GM21423 (cell line): ENCODE measurements at regions not wholly inside any gene's neighbourhood (a gene's known extent, or its start where the extent isn't known, plus 50 kb on each side); places are given as distances from the start of the nearest gene placed in this dataset.

Source experiments
- ATAC-seq: cut with Tn5 transposase; IDR thresholded peaks from one replicate; pipeline ENCODE4 v1.9.1; 2021; ENCODE audit warnings: mild to moderate bottlenecking, moderate library complexity; ENCODE audit not compliant: unreplicated experiment

DNA sequence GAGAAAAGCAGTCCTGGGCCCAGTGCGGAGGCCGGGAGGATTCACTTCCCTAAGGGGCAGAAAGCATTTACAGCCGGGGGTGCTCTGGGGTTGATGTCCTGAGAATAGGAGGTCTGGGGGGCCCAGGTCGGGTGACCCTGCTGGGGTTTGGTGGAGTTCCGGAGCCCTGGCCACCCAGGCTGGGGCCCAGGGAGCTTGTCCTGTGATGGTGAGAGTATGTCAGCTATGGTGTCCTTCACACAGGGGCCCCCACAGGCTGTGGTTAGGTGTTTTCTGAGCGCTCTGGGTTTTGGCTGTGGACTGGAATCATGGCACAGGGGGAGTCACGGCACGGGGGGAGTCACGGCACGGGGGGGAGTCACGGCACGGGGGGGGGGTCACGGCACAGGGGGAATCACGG lies 54.5 kb upstream of the TMEM18 start:
- no peak for ATAC-seq

DNA sequence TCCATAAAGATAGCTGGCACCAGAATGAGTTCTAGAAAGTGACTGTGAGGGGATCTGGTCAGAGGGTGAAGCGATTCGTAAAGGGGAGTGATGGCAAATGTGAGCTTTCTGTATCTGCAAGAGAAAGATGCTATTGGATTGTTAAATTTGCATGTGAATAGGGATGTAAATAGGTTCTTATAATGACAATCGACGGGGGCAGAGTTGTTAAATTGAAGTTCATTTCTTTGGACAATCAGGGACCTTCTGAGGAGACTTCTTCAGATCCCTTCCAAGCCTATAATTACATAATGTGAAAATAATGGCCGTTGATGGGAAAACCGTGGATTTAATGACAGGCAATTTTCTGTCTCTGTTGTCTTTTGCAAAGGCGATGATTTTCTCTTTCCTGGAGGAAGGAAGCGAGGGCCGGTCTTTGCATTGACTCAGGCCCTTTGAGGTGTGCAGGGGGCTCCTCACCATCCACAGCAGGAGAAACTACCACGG lies 52.2 kb upstream of the TMEM18 start:
- no peak for ATAC-seq

DNA sequence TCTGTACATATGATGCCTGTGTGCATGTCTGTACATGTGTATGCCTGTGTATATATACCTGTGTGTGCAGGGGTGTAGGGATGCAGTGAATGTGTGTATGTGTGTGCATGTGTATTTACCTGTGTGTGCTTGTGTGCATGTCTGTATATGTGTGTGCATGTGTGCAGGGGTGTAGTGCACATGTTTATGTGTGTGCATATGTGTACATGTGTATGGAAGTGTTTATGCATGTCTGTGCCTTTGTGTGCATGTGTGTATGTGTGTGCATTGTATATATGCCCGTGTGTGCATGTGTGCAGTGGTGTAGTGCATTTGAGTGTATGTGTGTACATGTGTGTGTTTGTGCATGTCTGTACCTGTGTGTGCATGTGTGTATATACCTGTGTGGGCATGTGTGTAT lies 51.0 kb upstream of the TMEM18 start:
- no peak for ATAC-seq

DNA sequence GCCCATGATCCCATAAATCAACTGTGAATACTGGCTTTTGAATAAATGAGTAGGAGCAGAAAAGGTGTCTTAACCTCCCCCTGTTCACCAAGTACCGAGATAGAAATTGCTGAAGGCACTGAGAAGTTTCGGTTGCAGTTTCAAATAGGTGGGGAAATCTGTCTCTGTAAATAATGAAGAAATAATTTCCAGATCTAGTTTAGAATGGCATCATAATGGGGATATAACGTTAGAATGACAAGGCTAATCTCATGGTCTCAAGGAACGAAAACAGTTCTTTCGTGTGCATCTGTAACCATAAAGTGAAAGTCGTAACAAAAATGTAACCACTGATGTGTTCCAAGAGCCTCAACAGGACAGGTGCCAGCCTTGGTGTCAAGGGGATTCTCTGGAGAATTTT lies 49.9 kb upstream of the TMEM18 start:
- ATAC-seq: peak; percentile 87
